OCI-LY7 (cell line): ENCODE measurements at regions not wholly inside any gene's neighbourhood (a gene's known extent, or its start where the extent isn't known, plus 50 kb on each side); places are given as distances from the start of the nearest gene placed in this dataset.

ENCODE experiments used
- BruUV-seq: library from RNA; stranded (reverse); fragments of 400-500 nt; replicated peaks from 2 replicates; lab custom pipeline; 2021; lab: Mats Ljungman, UMichigan
- CTCF ChIA-PET: fragments of 300-600 bp; sonication (Branson Sonifier 250); formaldehyde crosslinking; loops from one replicate; lab custom pipeline; 2022; ENCODE audit warnings: antibody characterized with exemption; ENCODE audit not compliant: unreplicated experiment; lab: Charles Lee
- POLR2A ChIA-PET: fragments of 300-600 bp; sonication (Branson Sonifier 250); formaldehyde crosslinking; loops from one replicate; lab custom pipeline; 2022; ENCODE audit warnings: antibody characterized with exemption; lab: Charles Lee
- DNase-seq: peaks from one replicate; pipeline ENCODE4 v3.0.0-alpha.2; 2015; ENCODE audit warnings: low spot score
- H2AFZ ChIP-seq: fragments of 200-600 bp; sonication (generic), shearing (Covaris generic); 2 replicates; pipeline ENCODE4 v1.6.1; 2014; ENCODE audit warnings: mild to moderate bottlenecking, antibody characterized with exemption, low read length, moderate library complexity
- H3K27ac ChIP-seq: fragments of 200-600 bp; sonication (generic); 2 replicates; pipeline ENCODE4 v1.5.1; 2014; ENCODE audit warnings: mixed run types, low read depth, mild to moderate bottlenecking, moderate library complexity, low read length, inconsistent platforms; ENCODE audit not compliant: poor library complexity, severe bottlenecking
- H3K36me3 ChIP-seq: fragments of 200-600 bp; sonication (generic); 2 replicates; pipeline ENCODE4 v1.6.1; 2014; ENCODE audit warnings: mild to moderate bottlenecking, antibody characterized with exemption, low read length, moderate library complexity, mixed read lengths; ENCODE audit not compliant: insufficient read depth
- H3K4me1 ChIP-seq: fragments of 200-600 bp; sonication (generic); 2 replicates; pipeline ENCODE4 v1.5.1; 2014; ENCODE audit warnings: mild to moderate bottlenecking, low read length; ENCODE audit not compliant: insufficient read depth, poor library complexity, severe bottlenecking
- H3K4me2 ChIP-seq: fragments of 200-600 bp; sonication (generic); 2 replicates; pipeline ENCODE4 v1.6.1; 2014; ENCODE audit warnings: mild to moderate bottlenecking, low read length
- H3K4me3 ChIP-seq: fragments of 200-600 bp; sonication (generic); 2 replicates; pipeline ENCODE4 v1.5.1; 2014; ENCODE audit warnings: mild to moderate bottlenecking, low read depth, low read length; ENCODE audit not compliant: poor library complexity, severe bottlenecking
- H3K79me2 ChIP-seq: fragments of 200-600 bp; sonication (generic); 2 replicates; pipeline ENCODE4 v1.6.1; 2016; ENCODE audit warnings: low read depth, mild to moderate bottlenecking, low read length, moderate library complexity, mixed read lengths; ENCODE audit not compliant: insufficient read depth
- H3K9me2 ChIP-seq: fragments of 200-600 bp; sonication (generic); 2 replicates; pipeline ENCODE4 v1.6.1; 2016; ENCODE audit warnings: mild to moderate bottlenecking, low read length, mixed read lengths; ENCODE audit not compliant: insufficient read depth
- H3K9me3 ChIP-seq: fragments of 200-600 bp; sonication (generic); 2 replicates; pipeline ENCODE4 v1.6.1; 2014; ENCODE audit warnings: mild to moderate bottlenecking, mixed run types, low read length, mixed read lengths
- H4K20me1 ChIP-seq: fragments of 200-600 bp; sonication (generic); 2 replicates; pipeline ENCODE4 v1.6.1; 2014; ENCODE audit warnings: mild to moderate bottlenecking, antibody characterized with exemption, low read length, moderate library complexity, mixed read lengths; ENCODE audit not compliant: insufficient read depth
- EZH2phosphoT487 ChIP-seq: fragments of 200-600 bp; sonication (generic); IDR thresholded peaks from 2 replicates; pipeline ENCODE4 v1.6.1; 2018; ENCODE audit warnings: low read depth, borderline replicate concordance, mild to moderate bottlenecking, mixed run types, antibody characterized with exemption, low read length, moderate library complexity, mixed read lengths
- intact Hi-C: fragments of 100-400 bp; cut with micrococcal nuclease; formaldehyde crosslinking; loops from one replicate; pipeline ENCODE4 v1.10.0; 2022; ENCODE audit not compliant: unreplicated experiment
- TF ChIP-seq, protein P1 (sequence below): fragments of 200-600 bp; sonication (generic); conservative IDR thresholded peaks from 2 replicates; pipeline ENCODE4 v1.5.1; 2014; ENCODE audit warnings: mild to moderate bottlenecking, antibody characterized with exemption, low read length, moderate library complexity, mixed read lengths

DNA sequence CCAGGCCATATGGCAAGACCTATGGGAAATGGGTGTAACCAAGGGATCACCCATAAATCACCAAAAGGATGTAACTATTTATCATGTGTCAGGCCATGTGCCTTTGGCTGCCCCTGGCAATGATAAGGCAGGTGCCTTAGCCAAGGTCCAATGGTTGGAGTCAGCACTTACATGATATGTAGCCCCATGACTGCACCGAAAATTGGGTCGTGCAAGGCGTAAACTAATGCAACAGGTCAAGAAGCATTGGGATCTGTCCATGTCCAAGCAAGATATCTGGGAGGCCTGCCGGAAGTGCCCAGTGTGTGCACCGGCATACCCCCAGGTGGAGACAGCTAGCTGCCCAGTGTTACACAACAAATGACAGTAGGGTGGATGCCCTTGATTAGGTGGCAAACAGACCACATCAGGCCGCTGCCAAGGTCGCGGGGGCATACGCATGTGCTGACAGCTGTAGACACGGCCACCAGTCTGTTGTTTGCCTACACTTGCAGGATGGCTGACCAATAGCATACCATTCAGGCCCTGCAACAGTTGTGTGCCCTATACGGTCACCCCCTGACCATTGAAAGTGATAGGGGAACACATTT is 698.2 kb upstream of the AGA start:
- intact Hi-C loops = no loop called here
- DNase-seq = no peak
- Histone ChIP-seq H2AFZ (no peak overlapping the region), H3K4me2 (no peak overlapping the region), H3K4me1 (no peaks in the 10 kb centered on the region), H3K27ac (no peak overlapping the region), H4K20me1 (no peaks in the 10 kb centered on the region), H3K79me2 (no peaks in the 10 kb centered on the region), H3K9me3 (no peaks in the 10 kb centered on the region), H3K9me2 (no peaks in the 10 kb centered on the region), H3K36me3 (no peaks in the 10 kb centered on the region), H3K4me3 (no peak overlapping the region)
- CTCF ChIA-PET = no interaction called here
- no TSS peak for BruUV-seq
- no peak for TF ChIP-seq EZH2phosphoT487
- TF ChIP-seq, protein P1, sequence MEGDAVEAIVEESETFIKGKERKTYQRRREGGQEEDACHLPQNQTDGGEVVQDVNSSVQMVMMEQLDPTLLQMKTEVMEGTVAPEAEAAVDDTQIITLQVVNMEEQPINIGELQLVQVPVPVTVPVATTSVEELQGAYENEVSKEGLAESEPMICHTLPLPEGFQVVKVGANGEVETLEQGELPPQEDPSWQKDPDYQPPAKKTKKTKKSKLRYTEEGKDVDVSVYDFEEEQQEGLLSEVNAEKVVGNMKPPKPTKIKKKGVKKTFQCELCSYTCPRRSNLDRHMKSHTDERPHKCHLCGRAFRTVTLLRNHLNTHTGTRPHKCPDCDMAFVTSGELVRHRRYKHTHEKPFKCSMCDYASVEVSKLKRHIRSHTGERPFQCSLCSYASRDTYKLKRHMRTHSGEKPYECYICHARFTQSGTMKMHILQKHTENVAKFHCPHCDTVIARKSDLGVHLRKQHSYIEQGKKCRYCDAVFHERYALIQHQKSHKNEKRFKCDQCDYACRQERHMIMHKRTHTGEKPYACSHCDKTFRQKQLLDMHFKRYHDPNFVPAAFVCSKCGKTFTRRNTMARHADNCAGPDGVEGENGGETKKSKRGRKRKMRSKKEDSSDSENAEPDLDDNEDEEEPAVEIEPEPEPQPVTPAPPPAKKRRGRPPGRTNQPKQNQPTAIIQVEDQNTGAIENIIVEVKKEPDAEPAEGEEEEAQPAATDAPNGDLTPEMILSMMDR = no peak
- POLR2A ChIA-PET = no interaction called here

DNA sequence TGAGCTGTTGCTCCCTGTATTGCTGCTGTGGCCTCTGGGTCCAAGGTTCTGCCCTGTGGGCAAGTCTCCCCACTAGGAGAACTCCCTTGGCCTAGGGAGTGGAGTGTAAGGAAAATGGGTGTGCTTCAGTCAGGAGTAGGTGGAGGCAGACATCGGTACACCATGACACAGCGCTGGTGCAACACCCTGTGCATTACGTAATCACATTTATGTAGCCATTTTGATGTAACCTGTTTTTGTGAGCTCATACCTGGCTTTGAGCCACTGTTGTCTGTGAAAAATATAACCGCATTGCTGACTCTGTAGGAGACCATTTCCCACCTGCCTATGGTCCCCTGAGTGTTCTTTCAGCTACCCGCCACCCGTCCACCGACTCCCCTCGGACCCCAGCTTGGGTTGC is 700.5 kb upstream of the AGA start:
- POLR2A ChIA-PET = no interaction called here
- no TSS peak for BruUV-seq
- H3K36me3 ChIP-seq = no peaks in the 10 kb centered on the region
- intact Hi-C loops = no loop called here
- no peak for DNase-seq
- no peak overlapping the region for H2AFZ ChIP-seq
- TF ChIP-seq, protein P1 = no peak
- no peak for TF ChIP-seq EZH2phosphoT487
- no peaks in the 10 kb centered on the region for H4K20me1 ChIP-seq
- no peaks in the 10 kb centered on the region for H3K79me2 ChIP-seq
- no peak overlapping the region for H3K4me3 ChIP-seq
- no peak overlapping the region for H3K4me2 ChIP-seq
- H3K27ac ChIP-seq = no peak overlapping the region
- CTCF ChIA-PET = no interaction called here
- H3K9me2 ChIP-seq = no peaks in the 10 kb centered on the region
- no peaks in the 10 kb centered on the region for H3K9me3 ChIP-seq
- no peaks in the 10 kb centered on the region for H3K4me1 ChIP-seq

DNA sequence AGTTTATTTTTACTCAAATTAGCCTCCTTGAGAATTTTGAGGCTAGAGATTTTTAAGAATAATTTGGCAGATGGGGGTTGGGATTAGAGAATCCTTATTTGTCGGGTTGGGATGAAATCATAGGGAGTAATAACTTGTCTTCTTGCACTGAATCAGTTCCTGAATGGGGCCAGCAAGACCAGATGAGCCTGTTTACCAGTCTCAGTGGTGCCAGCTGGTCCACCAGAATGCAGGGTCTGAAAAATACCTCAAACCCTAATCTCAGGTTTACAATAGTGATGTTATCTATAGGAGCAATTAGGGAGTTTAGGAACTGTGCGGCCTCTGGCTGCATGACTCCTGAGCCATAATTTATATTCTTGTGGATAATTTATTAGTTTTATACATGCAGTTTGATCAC is 705.9 kb upstream of the AGA start:
- ChIA-PET CTCF (no interaction called here), POLR2A (no interaction called here)
- no peaks in the 10 kb centered on the region for H3K9me2 ChIP-seq
- no peaks in the 10 kb centered on the region for H3K4me1 ChIP-seq
- H3K4me3 ChIP-seq = no peak overlapping the region
- no peak overlapping the region for H3K27ac ChIP-seq
- H3K4me2 ChIP-seq = no peak overlapping the region
- H3K9me3 ChIP-seq = no peaks in the 10 kb centered on the region
- H4K20me1 ChIP-seq = no peaks in the 10 kb centered on the region
- DNase-seq = no peak
- TF ChIP-seq, protein P1 = no peak
- no peak for TF ChIP-seq EZH2phosphoT487
- no peak overlapping the region for H2AFZ ChIP-seq
- BruUV-seq = no TSS peak
- H3K79me2 ChIP-seq = no peaks in the 10 kb centered on the region
- intact Hi-C loops = no loop called here
- H3K36me3 ChIP-seq = no peaks in the 10 kb centered on the region
